Stimulated activated naive CD8-positive, alpha-beta T cell treated with anti-CD3 and anti-CD28 coated beads, Interleukin-15, Interleukin-2, amounts not matched to agents 100 ng/mL and 50 ng/mL, for 24 hours (primary cell): ENCODE measurements at regions not wholly inside any gene's neighbourhood (a gene's known extent, or its start where the extent isn't known, plus 50 kb on each side); places are given as distances from the start of the nearest gene placed in this dataset.

Experiments used
- H3K27ac Mint-ChIP-seq: one replicate; pipeline ENCODE4 v1.8.0; 2021; ENCODE audit warnings: mild to moderate bottlenecking, mixed read lengths
- H3K27me3 Mint-ChIP-seq: one replicate; pipeline ENCODE4 v1.8.0; 2021; ENCODE audit warnings: mixed read lengths
- H3K36me3 Mint-ChIP-seq: one replicate; pipeline ENCODE4 v1.8.0; 2021; ENCODE audit warnings: low read depth, mixed read lengths
- H3K4me1 Mint-ChIP-seq: one replicate; pipeline ENCODE4 v1.8.0; 2021; ENCODE audit warnings: low read depth, mixed read lengths
- H3K4me3 Mint-ChIP-seq: one replicate; pipeline ENCODE4 v1.8.0; 2021; ENCODE audit warnings: mild to moderate bottlenecking, mixed read lengths
- H3K9me3 Mint-ChIP-seq: one replicate; pipeline ENCODE4 v1.8.0; 2021; ENCODE audit warnings: mixed read lengths

DNA sequence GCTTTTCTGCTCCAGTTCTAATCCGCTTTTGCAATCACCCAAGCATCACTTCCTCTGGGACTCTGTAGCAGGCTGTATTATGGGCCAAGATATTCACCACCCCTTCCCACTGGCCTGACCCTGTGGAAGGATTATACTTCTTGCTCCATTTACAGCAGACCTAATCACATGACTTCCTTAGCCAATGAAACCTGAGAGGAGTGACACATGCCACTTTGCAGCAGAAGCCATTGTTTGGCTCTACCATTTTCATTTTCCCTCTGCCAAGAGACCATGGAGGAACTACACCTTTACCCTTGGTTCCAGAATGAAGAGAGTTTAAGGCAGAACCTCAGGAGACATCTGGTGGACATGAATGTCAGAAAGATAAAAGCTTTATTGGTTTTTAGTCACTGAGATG lies 134.9 kb upstream of the HSD17B12 start:
- peaks cover 3% of the 10 kb centered on the region for H3K4me1 Mint-ChIP-seq
- H3K36me3 Mint-ChIP-seq = no peaks in the 10 kb centered on the region
- H3K27me3 Mint-ChIP-seq = peaks cover 53% of the 10 kb centered on the region
- no peak overlapping the region for H3K4me3 Mint-ChIP-seq
- no peak overlapping the region for H3K27ac Mint-ChIP-seq
- no peaks in the 10 kb centered on the region for H3K9me3 Mint-ChIP-seq

GRCh38 chr11:43546561-43547429 lies 133.7 kb upstream of the HSD17B12 start:
- H3K27ac Mint-ChIP-seq = no peak overlapping the region
- H3K9me3 Mint-ChIP-seq = no peaks in the 10 kb centered on the region
- H3K4me1 Mint-ChIP-seq = peaks cover 3% of the 10 kb centered on the region
- H3K27me3 Mint-ChIP-seq = peaks cover 63% of the 10 kb centered on the region
- no peak overlapping the region for H3K4me3 Mint-ChIP-seq
- no peaks in the 10 kb centered on the region for H3K36me3 Mint-ChIP-seq

DNA sequence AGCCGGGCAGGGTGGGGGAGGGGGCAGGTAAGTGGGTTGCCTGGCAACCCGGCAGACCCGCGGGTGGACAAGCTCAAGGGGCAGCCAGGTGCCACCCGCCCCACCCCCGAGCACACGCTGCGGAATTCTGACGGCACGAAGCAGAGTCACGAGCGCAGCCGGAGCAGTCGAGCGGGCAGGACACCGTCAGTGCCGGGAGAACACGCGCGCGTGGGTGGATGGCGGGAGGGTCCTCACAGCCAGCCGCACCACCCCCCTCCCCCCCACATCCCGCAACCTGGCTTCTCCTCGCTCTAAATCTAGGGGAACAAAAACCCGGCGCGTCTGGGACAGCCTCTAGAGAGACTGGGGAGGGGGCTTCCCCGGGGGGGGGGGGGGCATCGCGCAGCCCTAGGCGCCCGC lies 133.1 kb upstream of the HSD17B12 start:
- Mint-ChIP-seq H3K27me3 (peaks cover 63% of the 10 kb centered on the region), H3K36me3 (no peaks in the 10 kb centered on the region), H3K4me1 (peaks cover 3% of the 10 kb centered on the region), H3K9me3 (no peaks in the 10 kb centered on the region), H3K4me3 (no peak overlapping the region), H3K27ac (no peak overlapping the region)

DNA sequence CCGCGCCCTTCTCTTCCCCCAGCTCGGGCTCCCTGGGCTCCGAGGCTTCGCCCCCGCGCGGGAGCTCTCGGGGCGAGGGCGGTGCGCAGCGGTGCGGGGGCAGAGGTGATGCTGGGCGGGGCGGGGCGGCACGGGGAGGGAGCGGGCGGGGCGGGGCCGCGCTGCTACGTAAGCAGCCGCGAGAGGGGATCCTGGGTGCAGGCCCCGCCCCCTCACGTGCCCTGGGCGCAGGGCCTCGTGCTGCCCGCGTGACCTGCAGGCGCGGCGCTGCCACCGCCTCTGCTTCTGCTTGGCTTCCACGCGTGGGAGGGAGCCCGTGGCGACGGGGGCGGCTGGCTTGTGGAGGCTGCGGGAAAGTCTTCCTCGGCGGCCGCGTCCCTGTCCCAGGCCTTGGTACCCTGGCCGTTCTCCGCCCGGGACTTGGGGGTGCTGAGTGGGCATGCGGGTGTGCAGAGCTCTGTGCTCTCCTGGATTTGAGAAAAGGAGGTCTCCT lies 132.6 kb upstream of the HSD17B12 start:
- no peak overlapping the region for H3K4me3 Mint-ChIP-seq
- H3K27ac Mint-ChIP-seq = no peak overlapping the region
- H3K4me1 Mint-ChIP-seq = peaks cover 3% of the 10 kb centered on the region
- no peaks in the 10 kb centered on the region for H3K36me3 Mint-ChIP-seq
- peaks cover 63% of the 10 kb centered on the region for H3K27me3 Mint-ChIP-seq
- no peaks in the 10 kb centered on the region for H3K9me3 Mint-ChIP-seq

- H3K27me3 Mint-ChIP-seq = peaks cover 68% of the 10 kb centered on the region
- H3K4me3 Mint-ChIP-seq = no peak overlapping the region
- no peaks in the 10 kb centered on the region for H3K36me3 Mint-ChIP-seq
- H3K27ac Mint-ChIP-seq = no peak overlapping the region
- H3K9me3 Mint-ChIP-seq = no peaks in the 10 kb centered on the region
- H3K4me1 Mint-ChIP-seq = peaks cover 3% of the 10 kb centered on the region
Observed at GRCh38 chr11:43548916-43549315, 131.6 kb upstream of the HSD17B12 start.

- Mint-ChIP-seq H3K4me3 (no peak overlapping the region), H3K27ac (no peak overlapping the region), H3K4me1 (peaks cover 3% of the 10 kb centered on the region), H3K36me3 (no peaks in the 10 kb centered on the region), H3K9me3 (no peaks in the 10 kb centered on the region), H3K27me3 (peaks cover 74% of the 10 kb centered on the region)
Observed at GRCh38 chr11:43549624-43550023, 130.9 kb upstream of the HSD17B12 start.

DNA sequence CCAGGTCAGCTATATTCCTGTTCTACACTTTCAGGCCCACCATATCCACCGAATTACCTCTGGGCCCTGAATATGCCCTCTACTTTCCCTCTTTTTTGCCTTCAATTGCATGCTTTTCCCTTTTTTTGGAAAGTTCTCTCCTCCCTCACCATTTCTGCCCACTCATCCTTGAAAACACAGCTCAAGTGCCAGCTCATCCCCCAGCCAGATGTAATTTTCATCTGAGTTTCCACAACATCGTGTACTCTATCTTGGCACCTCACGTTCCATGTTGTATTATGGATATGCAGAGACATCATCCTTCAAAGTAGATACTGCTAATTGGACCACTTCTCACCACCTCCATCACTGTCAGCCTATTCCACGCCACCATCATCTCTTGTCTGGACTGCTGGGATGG lies 129.8 kb upstream of the HSD17B12 start:
- Mint-ChIP-seq H3K27me3 (peaks cover 74% of the 10 kb centered on the region), H3K4me1 (peaks cover 3% of the 10 kb centered on the region), H3K27ac (no peak overlapping the region), H3K36me3 (no peaks in the 10 kb centered on the region), H3K4me3 (no peak overlapping the region), H3K9me3 (no peaks in the 10 kb centered on the region)

- H3K27ac Mint-ChIP-seq = no peak overlapping the region
- H3K4me3 Mint-ChIP-seq = no peak overlapping the region
- no peaks in the 10 kb centered on the region for H3K36me3 Mint-ChIP-seq
- H3K9me3 Mint-ChIP-seq = no peaks in the 10 kb centered on the region
- peaks cover 16% of the 10 kb centered on the region for H3K4me1 Mint-ChIP-seq
- H3K27me3 Mint-ChIP-seq = peaks cover 87% of the 10 kb centered on the region
Observed at GRCh38 chr11:43554148-43554473, 126.4 kb upstream of the HSD17B12 start.

DNA sequence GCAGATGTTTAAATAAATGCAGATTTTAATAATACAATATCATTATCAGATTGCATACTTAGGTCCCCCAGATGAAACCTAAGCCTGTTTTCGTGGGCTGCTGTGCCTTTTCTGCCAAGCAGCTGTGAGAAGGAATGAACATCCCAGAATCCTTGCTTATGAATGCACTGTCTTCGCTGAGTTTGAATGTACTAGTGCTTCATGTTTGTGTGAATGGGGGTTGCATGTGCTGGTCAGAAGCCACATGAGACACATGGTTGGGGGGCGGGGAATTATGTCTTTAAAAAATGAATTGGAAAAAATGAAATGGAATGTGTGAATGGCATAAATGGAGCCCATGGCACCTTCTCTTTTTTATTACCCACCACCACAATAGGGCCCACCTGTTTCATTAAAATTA lies 125.4 kb upstream of the HSD17B12 start:
- Mint-ChIP-seq H3K4me3 (no peak overlapping the region), H3K9me3 (no peaks in the 10 kb centered on the region), H3K4me1 (peaks cover 16% of the 10 kb centered on the region)

GRCh38 chr11:43555816-43556611 lies 124.5 kb upstream of the HSD17B12 start:
- Mint-ChIP-seq H3K9me3 (no peaks in the 10 kb centered on the region), H3K27ac (no peak overlapping the region), H3K4me1 (peaks cover 16% of the 10 kb centered on the region), H3K4me3 (no peak overlapping the region), H3K27me3 (peaks cover 84% of the 10 kb centered on the region), H3K36me3 (no peaks in the 10 kb centered on the region)

More for the DNA sequence above, 125.4 kb upstream of the HSD17B12 start:
- no peaks in the 10 kb centered on the region for H3K36me3 Mint-ChIP-seq
- peaks cover 83% of the 10 kb centered on the region for H3K27me3 Mint-ChIP-seq
- no peak overlapping the region for H3K27ac Mint-ChIP-seq

- no peaks in the 10 kb centered on the region for H3K9me3 Mint-ChIP-seq
- H3K4me1 Mint-ChIP-seq = peaks cover 16% of the 10 kb centered on the region
- H3K4me3 Mint-ChIP-seq = no peak overlapping the region
- no peaks in the 10 kb centered on the region for H3K36me3 Mint-ChIP-seq
- no peak overlapping the region for H3K27ac Mint-ChIP-seq
- peaks cover 85% of the 10 kb centered on the region for H3K27me3 Mint-ChIP-seq
Observed at GRCh38 chr11:43556612-43557375, 123.7 kb upstream of the HSD17B12 start.

DNA sequence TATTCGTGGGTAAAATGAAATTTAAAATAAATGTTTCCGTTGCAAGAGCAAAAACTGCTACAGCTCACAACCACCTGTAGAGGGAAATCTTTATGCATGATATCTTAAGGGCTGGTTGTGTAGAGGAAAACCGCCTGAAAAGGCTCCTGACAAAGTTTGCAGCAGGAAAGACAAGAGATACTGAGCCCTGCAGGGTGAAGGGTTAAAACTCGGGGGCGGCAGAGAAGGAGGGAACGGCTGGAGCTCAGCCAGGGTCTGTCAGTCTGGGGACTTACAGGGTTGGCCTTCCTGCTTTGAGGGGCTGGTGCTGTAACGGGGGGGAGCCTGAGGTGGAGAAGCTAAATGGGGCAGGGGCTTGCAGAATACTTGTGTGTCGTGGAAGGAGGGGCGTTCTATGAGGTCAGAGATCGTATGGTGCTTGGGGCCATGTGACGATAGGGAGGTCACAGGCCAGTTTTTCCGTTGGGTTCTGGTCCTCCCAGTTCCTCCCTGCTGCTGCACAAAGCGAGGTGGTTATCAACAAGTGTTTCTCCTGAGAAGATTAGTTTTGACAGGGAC lies 122.9 kb upstream of the HSD17B12 start:
- peaks cover 84% of the 10 kb centered on the region for H3K27me3 Mint-ChIP-seq
- H3K4me1 Mint-ChIP-seq = peaks cover 16% of the 10 kb centered on the region
- H3K4me3 Mint-ChIP-seq = no peak overlapping the region

DNA sequence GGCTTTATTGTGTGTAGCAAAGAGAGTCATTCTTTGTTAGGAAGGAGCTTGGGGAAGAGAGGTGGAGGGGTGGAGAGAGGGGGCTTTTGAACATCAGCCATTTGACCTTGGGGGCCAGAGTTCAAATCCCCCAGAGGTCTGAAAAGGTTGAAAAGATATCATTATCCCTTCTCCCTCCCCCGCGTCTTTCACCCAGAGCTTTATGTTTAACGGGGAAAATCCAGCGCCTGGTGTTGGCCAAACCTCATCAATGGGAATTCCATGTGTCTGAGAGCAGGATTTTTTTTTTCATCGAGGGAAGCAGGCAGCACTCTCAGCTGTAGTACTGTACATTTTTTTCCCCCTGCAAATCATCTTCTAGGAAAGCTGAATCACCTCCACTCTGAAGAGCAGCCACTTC lies 122.4 kb upstream of the HSD17B12 start:
- peaks cover 16% of the 10 kb centered on the region for H3K4me1 Mint-ChIP-seq
- H3K27ac Mint-ChIP-seq = no peak overlapping the region
- no peaks in the 10 kb centered on the region for H3K36me3 Mint-ChIP-seq
- H3K4me3 Mint-ChIP-seq = no peak overlapping the region
- no peaks in the 10 kb centered on the region for H3K9me3 Mint-ChIP-seq
- peaks cover 82% of the 10 kb centered on the region for H3K27me3 Mint-ChIP-seq

More for the DNA sequence above, 122.9 kb upstream of the HSD17B12 start:
- H3K9me3 Mint-ChIP-seq = no peaks in the 10 kb centered on the region
- no peak overlapping the region for H3K27ac Mint-ChIP-seq
- H3K36me3 Mint-ChIP-seq = no peaks in the 10 kb centered on the region

GRCh38 chr11:43558556-43559127 lies 121.9 kb upstream of the HSD17B12 start:
- no peaks in the 10 kb centered on the region for H3K36me3 Mint-ChIP-seq
- H3K27me3 Mint-ChIP-seq = peaks cover 77% of the 10 kb centered on the region
- H3K4me3 Mint-ChIP-seq = no peak overlapping the region
- no peak overlapping the region for H3K27ac Mint-ChIP-seq
- peaks cover 16% of the 10 kb centered on the region for H3K4me1 Mint-ChIP-seq
- H3K9me3 Mint-ChIP-seq = no peaks in the 10 kb centered on the region
